ENCODE measurements at regions not wholly inside any gene's neighbourhood (a gene's known extent, or its start where the extent isn't known, plus 50 kb on each side); places are given as distances from the start of the nearest gene placed in this dataset.

DNA sequence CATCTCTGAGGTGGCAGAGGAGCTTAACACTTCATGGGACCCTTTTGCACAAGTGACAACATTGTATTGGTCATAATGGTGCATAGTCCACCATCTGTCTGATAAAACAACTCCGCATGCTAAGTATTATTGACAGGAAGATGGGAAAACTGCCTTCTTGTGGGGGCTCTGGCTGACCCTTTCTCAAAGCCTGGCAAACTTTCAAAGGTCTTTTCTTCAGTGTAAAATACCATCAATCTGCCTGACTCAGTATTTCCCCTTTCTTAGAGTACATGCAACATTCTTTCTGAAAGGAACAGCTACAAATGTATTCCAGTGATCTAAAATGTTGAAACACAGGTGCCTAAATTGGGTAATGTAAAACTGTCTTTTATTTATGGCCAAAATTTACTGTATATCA, 89.1 kb downstream of the NAA11 start:
- POLR2A ChIA-PET = no interaction called here
- BruUV-seq (replicated peaks) = no TSS peak
- in situ Hi-C loops (cut with HindIII; ENCODE audit: low pct_unique_long_range_greater_than_20kb, low sequenced_read_pairs) = no loop called here

DNA sequence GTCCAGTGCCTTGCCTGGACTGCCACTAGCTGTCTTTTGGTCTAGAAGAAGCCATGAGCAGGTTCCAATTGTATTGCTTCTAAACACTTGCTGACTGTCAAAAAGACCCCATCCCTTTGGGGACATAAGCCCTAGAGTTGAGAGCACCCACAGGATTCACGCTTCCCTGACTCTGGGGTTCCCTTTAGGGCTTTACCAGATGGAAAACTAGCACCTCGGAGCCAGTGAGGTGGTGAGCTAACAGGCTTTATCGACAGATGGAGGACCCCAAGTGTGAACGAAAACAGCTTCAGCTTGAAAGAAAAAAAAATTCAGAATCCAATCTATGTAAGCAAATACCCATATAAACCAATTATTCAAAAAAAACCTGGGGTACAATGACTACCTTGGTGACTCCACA, 90.8 kb downstream of the NAA11 start:
- H3K27ac ChIP-seq (ENCODE audit: low read length) = no peak overlapping the region
- no peaks in the 10 kb centered on the region for H3K27me3 ChIP-seq (ENCODE audit: control insufficient read depth, insufficient read depth, low read length)
- no peaks in the 10 kb centered on the region for H3K36me3 ChIP-seq (ENCODE audit: control insufficient read depth, insufficient read depth, low read length)
- intact Hi-C loops (cut with micrococcal nuclease; ENCODE audit: unreplicated experiment) (no loop called here), in situ Hi-C loops (cut with HindIII; ENCODE audit: low pct_unique_long_range_greater_than_20kb, low sequenced_read_pairs) (no loop called here)
- H3K4me3 ChIP-seq (ENCODE audit: low read depth in 2 of 2, low read length in 2 of 2) = no peak overlapping the region
- DNase-seq (ENCODE audit: low read depth, low spot score) (no peak), ATAC-seq (no peak)
- CTCF ChIA-PET = no interaction called here
- POLR2A ChIA-PET = no interaction called here
- TF ChIP-seq POLR2AphosphoS5 (IDR thresholded peaks at IDR 0.05; ENCODE audit: low read depth, low read length) (no peak), TCF7L2 (IDR thresholded peaks at IDR 0.05; ENCODE audit: low read depth, low read length) (no peak), SIN3A (IDR thresholded peaks at IDR 0.05; ENCODE audit: borderline replicate concordance, insufficient read depth, low read depth, low read length) (no peak)
- TF ChIP-seq, protein P1, sequence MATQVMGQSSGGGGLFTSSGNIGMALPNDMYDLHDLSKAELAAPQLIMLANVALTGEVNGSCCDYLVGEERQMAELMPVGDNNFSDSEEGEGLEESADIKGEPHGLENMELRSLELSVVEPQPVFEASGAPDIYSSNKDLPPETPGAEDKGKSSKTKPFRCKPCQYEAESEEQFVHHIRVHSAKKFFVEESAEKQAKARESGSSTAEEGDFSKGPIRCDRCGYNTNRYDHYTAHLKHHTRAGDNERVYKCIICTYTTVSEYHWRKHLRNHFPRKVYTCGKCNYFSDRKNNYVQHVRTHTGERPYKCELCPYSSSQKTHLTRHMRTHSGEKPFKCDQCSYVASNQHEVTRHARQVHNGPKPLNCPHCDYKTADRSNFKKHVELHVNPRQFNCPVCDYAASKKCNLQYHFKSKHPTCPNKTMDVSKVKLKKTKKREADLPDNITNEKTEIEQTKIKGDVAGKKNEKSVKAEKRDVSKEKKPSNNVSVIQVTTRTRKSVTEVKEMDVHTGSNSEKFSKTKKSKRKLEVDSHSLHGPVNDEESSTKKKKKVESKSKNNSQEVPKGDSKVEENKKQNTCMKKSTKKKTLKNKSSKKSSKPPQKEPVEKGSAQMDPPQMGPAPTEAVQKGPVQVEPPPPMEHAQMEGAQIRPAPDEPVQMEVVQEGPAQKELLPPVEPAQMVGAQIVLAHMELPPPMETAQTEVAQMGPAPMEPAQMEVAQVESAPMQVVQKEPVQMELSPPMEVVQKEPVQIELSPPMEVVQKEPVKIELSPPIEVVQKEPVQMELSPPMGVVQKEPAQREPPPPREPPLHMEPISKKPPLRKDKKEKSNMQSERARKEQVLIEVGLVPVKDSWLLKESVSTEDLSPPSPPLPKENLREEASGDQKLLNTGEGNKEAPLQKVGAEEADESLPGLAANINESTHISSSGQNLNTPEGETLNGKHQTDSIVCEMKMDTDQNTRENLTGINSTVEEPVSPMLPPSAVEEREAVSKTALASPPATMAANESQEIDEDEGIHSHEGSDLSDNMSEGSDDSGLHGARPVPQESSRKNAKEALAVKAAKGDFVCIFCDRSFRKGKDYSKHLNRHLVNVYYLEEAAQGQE (IDR thresholded peaks at IDR 0.05; ENCODE audit: insufficient read depth in 1 of 2, low read depth in 2 of 2, low read length in 1 of 2) = no peak
- TF ChIP-seq, protein P2, sequence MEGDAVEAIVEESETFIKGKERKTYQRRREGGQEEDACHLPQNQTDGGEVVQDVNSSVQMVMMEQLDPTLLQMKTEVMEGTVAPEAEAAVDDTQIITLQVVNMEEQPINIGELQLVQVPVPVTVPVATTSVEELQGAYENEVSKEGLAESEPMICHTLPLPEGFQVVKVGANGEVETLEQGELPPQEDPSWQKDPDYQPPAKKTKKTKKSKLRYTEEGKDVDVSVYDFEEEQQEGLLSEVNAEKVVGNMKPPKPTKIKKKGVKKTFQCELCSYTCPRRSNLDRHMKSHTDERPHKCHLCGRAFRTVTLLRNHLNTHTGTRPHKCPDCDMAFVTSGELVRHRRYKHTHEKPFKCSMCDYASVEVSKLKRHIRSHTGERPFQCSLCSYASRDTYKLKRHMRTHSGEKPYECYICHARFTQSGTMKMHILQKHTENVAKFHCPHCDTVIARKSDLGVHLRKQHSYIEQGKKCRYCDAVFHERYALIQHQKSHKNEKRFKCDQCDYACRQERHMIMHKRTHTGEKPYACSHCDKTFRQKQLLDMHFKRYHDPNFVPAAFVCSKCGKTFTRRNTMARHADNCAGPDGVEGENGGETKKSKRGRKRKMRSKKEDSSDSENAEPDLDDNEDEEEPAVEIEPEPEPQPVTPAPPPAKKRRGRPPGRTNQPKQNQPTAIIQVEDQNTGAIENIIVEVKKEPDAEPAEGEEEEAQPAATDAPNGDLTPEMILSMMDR (IDR thresholded peaks at IDR 0.05) = no peak
- H3K9me3 ChIP-seq (ENCODE audit: control insufficient read depth, insufficient read depth, low read depth, low read length) = no peaks in the 10 kb centered on the region
- no TSS peak for BruUV-seq (replicated peaks)
- H3K4me1 ChIP-seq (ENCODE audit: control insufficient read depth, insufficient read depth, low read length) = no peaks in the 10 kb centered on the region

More for the DNA sequence above, 89.1 kb downstream of the NAA11 start:
- ATAC-seq (no peak), DNase-seq (ENCODE audit: low read depth, low spot score) (no peak)
- TF ChIP-seq TCF7L2 (IDR thresholded peaks at IDR 0.05; ENCODE audit: low read depth, low read length) (no peak), POLR2AphosphoS5 (IDR thresholded peaks at IDR 0.05; ENCODE audit: low read depth, low read length) (no peak), SIN3A (IDR thresholded peaks at IDR 0.05; ENCODE audit: borderline replicate concordance, insufficient read depth, low read depth, low read length) (no peak)
- TF ChIP-seq, protein P2 (IDR thresholded peaks at IDR 0.05) = no peak
- TF ChIP-seq, protein P1 (IDR thresholded peaks at IDR 0.05; ENCODE audit: insufficient read depth in 1 of 2, low read depth in 2 of 2, low read length in 1 of 2) = no peak
- H3K4me3 ChIP-seq (ENCODE audit: low read depth in 2 of 2, low read length in 2 of 2) = no peak overlapping the region
- H3K9me3 ChIP-seq (ENCODE audit: control insufficient read depth, insufficient read depth, low read depth, low read length) = no peaks in the 10 kb centered on the region
- intact Hi-C loops (cut with micrococcal nuclease; ENCODE audit: unreplicated experiment) = no loop called here
- H3K27me3 ChIP-seq (ENCODE audit: control insufficient read depth, insufficient read depth, low read length) = no peaks in the 10 kb centered on the region
- H3K36me3 ChIP-seq (ENCODE audit: control insufficient read depth, insufficient read depth, low read length) = no peaks in the 10 kb centered on the region
- CTCF ChIA-PET = no interaction called here
- H3K4me1 ChIP-seq (ENCODE audit: control insufficient read depth, insufficient read depth, low read length) = no peaks in the 10 kb centered on the region
- no peak overlapping the region for H3K27ac ChIP-seq (ENCODE audit: low read length)

Measured in Panc1 (cell line).